SJCRH30 (cell line): ENCODE measurements at regions not wholly inside any gene's neighbourhood (a gene's known extent, or its start where the extent isn't known, plus 50 kb on each side); places are given as distances from the start of the nearest gene placed in this dataset.

ENCODE experiments used
- DNase-seq, 2 experiments: peaks; one replicate each; pipeline ENCODE4 v3.0.0-alpha.2; 2015 to 2020
- H3K27ac ChIP-seq: fragments of 250-450 bp; sonication (Bioruptor Pico); 2 replicates; pipeline ENCODE4 v1.5.1; 2020; ENCODE audit warnings: mild to moderate bottlenecking, moderate library complexity
- H3K27me3 ChIP-seq: fragments of 250-450 bp; sonication (Bioruptor Pico); 2 replicates; pipeline ENCODE4 v1.5.1; 2020; ENCODE audit warnings: mild to moderate bottlenecking, moderate library complexity
- H3K36me3 ChIP-seq: fragments of 250-450 bp; sonication (Bioruptor Pico); 2 replicates; pipeline ENCODE4 v1.5.1; 2020; ENCODE audit warnings: mild to moderate bottlenecking, moderate library complexity
- H3K4me1 ChIP-seq: fragments of 250-450 bp; sonication (Bioruptor Pico); 2 replicates; pipeline ENCODE4 v1.5.1; 2020; ENCODE audit warnings: mild to moderate bottlenecking, moderate library complexity
- H3K4me3 ChIP-seq: fragments of 250-450 bp; sonication (Bioruptor Pico); 2 replicates; pipeline ENCODE4 v1.5.1; 2020; ENCODE audit warnings: mild to moderate bottlenecking, moderate library complexity
- H3K9me3 ChIP-seq: fragments of 250-450 bp; sonication (Bioruptor Pico); replicated peaks from 2 replicates; pipeline ENCODE4 v1.5.1; 2020; ENCODE audit warnings: mild to moderate bottlenecking, moderate library complexity

DNA sequence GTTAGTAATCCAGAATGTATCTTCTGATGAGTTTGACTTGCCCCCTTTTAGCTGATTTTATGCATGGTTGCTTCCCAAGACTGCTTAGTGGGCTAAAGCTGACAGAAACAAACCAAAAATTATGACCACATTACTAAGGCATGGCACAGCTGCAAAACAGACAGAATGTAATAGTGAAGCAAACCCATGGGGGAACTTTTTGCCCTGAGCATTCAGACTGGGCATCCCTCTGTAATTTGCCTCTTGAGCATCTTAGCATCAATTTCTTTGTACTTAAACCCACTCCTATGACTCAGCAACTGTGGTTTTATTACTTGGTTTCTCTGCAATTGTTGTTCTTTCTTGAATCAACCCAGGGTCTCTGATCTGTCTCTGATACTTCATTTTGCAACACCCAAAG lies 487.3 kb upstream of the DCC start:
- Histone ChIP-seq H3K4me1 (peaks cover 8% of the 10 kb centered on the region), H3K27ac (no peak overlapping the region), H3K27me3 (no peaks in the 10 kb centered on the region), H3K36me3 (no peaks in the 10 kb centered on the region), H3K9me3 (no peaks in the 10 kb centered on the region), H3K4me3 (no peak overlapping the region)
- DNase-seq, result peak in 1 of 2 experiments; percentile 15

DNA sequence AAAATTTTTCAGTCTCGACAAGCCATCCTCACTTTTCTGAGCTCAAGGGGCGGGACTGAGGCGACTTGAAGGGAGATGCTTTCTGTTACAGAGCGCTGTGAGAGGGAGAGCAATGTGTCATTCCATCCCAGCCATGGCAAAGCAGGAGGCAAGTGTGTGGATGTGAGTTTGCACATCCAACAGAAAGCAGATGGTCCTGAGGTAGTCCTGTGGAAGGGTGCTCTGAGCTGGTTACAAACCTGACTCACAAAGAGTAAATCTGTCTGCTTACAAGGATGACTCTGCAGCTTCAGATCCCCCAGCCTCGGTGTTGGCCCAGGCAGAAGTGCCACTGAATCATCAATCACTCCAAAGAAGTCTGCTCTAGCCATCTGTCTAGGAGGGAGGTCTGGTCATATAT lies 482.0 kb upstream of the DCC start:
- Histone ChIP-seq H3K36me3 (no peaks in the 10 kb centered on the region), H3K4me1 (peaks cover under 1% of the 10 kb centered on the region; the same call in 1 of the 2 replicates), H3K9me3 (no peaks in the 10 kb centered on the region), H3K27me3 (no peaks in the 10 kb centered on the region), H3K4me3 (no peak overlapping the region), H3K27ac (no peak overlapping the region)
- no peak for DNase-seq

DNA sequence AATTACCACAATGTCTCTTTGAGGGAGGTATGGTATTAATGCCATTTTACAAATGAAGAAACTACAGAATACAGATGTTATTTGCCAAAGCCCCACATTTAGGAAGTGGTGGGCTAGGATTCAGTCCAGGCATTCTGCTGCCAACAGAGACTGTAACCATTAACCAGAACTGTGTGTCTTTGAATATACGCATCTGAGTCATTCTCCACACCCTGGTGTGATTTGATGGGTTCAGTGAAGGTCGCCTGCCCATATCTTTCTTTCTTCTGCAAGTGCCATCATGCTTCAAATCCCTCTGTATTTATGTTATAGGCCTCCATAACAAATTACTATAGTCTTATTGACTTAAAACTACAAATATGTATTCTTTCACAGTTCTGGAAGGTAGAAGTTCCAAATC lies 479.0 kb upstream of the DCC start:
- Histone ChIP-seq H3K27me3 (no peaks in the 10 kb centered on the region), H3K4me1 (no peaks in the 10 kb centered on the region), H3K9me3 (no peaks in the 10 kb centered on the region), H3K36me3 (no peaks in the 10 kb centered on the region), H3K4me3 (no peak overlapping the region), H3K27ac (no peak overlapping the region)
- DNase-seq, result no peak

DNA sequence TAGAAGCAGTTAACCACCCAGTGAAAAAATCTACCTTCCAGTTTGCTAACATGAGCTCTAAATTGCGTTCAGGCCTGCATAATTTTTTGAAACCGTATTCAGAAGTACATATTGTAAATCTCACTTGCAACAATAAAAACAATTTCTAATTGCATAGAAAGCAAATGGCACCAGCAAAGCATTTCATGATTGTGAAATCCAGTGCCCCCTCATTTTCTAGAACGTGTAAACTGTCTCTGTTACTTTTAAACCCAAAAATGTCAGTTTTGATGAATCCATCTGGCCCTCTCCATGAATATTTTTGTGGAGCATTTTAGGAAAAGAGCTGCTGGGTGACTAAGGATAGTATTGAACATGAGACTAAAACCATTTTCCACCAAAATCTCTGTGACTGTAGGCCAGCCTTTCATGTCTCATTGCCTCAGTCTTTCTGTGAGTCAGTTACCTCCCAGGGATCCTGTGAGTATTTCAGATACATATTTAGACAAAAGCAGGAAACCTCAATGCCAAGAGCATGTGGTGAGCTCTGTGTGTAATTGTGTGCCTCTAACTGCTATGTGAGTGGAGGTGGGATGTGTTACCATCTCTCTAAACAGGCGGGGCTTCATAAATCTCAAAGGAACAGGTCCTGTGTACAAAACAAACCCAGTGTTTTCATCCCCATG lies 477.8 kb upstream of the DCC start:
- Histone ChIP-seq H3K27ac (no peak overlapping the region), H3K27me3 (no peaks in the 10 kb centered on the region), H3K4me3 (no peak overlapping the region), H3K4me1 (no peaks in the 10 kb centered on the region), H3K36me3 (no peaks in the 10 kb centered on the region), H3K9me3 (no peaks in the 10 kb centered on the region)
- no peak for DNase-seq

DNA sequence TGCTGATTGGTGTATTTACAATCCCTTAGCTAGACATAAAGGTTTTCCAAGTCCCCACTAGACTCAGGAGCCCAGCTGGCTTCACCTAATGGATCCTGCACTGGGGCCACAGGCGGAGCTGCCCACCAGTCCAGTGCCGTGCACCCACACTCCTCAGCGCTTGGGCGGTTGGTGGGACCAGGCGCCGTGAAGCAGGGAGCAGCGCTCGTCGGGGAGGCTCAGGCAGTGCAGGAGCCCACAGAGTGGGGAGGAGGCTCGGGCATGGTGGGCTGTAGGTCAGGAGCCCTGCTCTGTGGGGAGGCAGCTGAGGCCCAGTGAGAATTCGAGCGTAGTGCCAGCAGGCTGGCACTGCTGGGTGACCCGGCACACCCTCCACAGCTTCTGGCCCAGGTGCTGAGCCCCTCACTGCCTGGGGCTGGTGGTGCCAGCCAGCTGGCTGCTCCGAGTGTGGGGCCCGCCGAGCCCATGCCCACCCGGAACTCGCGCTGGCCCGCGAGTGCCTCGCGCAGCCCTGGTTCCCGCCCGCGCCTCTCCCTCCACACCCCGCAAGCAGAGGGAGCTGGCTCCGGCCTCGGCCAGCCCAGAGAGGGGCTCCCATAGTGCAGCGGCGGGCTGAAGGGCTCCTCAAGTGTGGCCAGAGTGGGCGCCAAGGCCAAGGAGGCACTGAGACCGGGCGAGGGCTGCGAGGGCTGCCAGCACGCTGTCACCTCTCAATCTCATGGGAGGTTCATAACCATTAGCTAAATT lies 475.6 kb upstream of the DCC start:
- H3K36me3 ChIP-seq, result no peaks in the 10 kb centered on the region
- no peak overlapping the region for H3K27ac ChIP-seq
- H3K4me3 ChIP-seq, result no peak overlapping the region
- H3K9me3 ChIP-seq, result no peaks in the 10 kb centered on the region
- no peaks in the 10 kb centered on the region for H3K27me3 ChIP-seq
- no peak for DNase-seq
- H3K4me1 ChIP-seq, result no peaks in the 10 kb centered on the region

DNA sequence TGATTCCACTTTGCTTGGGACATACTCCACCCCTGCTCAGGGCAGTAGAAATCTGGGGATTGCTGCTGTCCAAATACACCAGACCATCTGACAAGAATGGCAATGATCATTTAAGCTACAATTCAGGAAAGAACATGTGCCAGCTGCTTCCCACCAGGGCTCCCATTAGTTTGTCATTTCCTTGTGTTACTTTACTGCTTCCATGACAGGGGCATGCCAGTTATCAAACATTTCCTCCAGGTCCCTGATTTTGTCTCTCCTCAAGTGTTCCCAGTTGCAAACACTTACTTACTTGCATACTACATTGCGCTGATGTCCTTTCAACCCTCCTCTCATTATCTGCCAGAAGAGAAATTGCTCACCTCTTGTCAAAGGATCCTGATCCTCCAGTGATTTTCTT lies 474.5 kb upstream of the DCC start:
- no peak for DNase-seq
- Histone ChIP-seq H3K4me1 (no peaks in the 10 kb centered on the region), H3K9me3 (no peaks in the 10 kb centered on the region), H3K36me3 (no peaks in the 10 kb centered on the region), H3K27ac (no peak overlapping the region), H3K27me3 (no peaks in the 10 kb centered on the region), H3K4me3 (no peak overlapping the region)

DNA sequence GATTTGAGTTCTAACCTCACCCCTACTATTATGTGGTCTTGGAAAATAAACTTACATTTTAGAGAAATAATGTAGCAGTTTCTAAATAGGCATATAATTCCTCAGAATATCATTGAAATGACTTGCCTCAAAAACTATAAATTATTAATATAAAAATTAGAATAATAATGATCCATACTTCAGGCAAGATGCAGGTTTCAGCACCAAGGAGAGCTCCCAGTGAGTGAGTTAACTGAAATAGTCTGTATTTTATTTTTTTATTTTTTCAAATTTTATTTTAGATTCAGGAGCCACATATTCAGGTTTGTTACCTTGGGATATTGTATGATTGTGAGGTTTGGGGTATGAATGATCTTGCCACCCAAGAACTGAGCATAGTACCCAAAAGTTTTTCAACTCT lies 472.2 kb upstream of the DCC start:
- H3K9me3 ChIP-seq, result no peaks in the 10 kb centered on the region
- no peaks in the 10 kb centered on the region for H3K4me1 ChIP-seq
- no peak overlapping the region for H3K27ac ChIP-seq
- H3K27me3 ChIP-seq, result no peaks in the 10 kb centered on the region
- DNase-seq, result peak in 1 of 2 experiments; percentile 53
- H3K36me3 ChIP-seq, result no peaks in the 10 kb centered on the region
- H3K4me3 ChIP-seq, result no peak overlapping the region

DNA sequence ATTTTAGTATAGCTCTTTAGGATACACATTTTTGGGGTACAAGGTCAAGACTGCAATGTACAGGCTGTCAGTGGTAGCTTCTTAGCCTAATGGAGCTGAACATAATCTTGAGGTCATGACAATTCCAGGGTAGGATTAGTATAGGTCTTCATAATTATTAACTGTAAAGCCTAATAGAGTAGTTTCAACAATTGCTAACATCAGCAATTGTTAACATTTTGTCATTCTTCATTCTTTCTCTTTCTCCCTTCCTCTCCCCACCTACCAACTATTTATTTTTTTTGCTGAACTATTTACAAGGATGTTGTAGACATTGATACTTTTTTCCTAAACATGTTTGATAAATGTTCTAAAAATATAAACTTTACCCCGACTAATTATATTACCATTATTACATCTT lies 461.3 kb upstream of the DCC start:
- Histone ChIP-seq H3K27me3 (no peaks in the 10 kb centered on the region), H3K9me3 (no peaks in the 10 kb centered on the region), H3K36me3 (no peaks in the 10 kb centered on the region), H3K4me3 (no peak overlapping the region), H3K27ac (no peak overlapping the region), H3K4me1 (no peaks in the 10 kb centered on the region)
- DNase-seq, result no peak

DNA sequence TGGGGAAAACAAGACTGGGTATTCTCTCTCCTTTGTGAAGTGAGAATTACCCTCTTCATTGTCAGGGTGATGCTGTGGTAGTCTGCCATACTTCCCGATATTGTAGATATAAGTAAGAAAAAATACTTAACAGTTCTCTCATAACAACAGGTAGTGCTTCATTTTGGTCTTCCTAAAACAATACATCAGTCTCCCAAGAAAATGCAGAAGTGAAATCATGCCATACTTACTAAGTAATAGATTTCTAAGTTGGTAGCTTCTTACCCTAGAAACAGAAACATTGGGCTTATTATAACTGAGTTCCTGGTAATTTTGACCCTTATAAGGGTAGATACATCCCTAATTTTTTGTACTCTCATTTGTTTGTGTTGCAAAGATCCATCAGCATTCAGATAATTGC lies 460.7 kb upstream of the DCC start:
- Histone ChIP-seq H3K9me3 (no peaks in the 10 kb centered on the region), H3K27me3 (no peaks in the 10 kb centered on the region), H3K36me3 (no peaks in the 10 kb centered on the region), H3K27ac (no peak overlapping the region), H3K4me1 (no peaks in the 10 kb centered on the region), H3K4me3 (no peak overlapping the region)
- DNase-seq, result no peak

DNA sequence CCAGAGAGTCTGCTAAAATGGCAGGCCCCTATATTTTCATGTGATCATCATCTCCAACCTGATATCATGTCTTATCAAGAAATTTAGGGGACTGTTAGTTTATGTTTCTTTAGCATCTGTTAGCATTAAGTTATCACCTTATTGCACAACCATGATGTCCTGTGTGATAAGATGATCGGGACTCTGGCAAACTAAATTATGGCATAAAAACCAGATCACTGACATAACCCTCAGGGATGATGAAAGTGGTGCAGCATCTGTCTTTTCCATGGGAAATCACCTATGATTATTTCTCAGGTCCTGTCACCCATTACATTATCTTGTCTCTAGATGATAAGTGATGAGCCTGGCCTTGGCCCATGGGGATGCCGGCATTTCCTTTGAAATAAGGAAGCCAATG lies 458.6 kb upstream of the DCC start:
- H3K27me3 ChIP-seq, result no peaks in the 10 kb centered on the region
- H3K4me1 ChIP-seq, result no peaks in the 10 kb centered on the region
- no peak overlapping the region for H3K4me3 ChIP-seq
- H3K36me3 ChIP-seq, result no peaks in the 10 kb centered on the region
- H3K27ac ChIP-seq, result no peak overlapping the region
- no peak for DNase-seq
- no peaks in the 10 kb centered on the region for H3K9me3 ChIP-seq

DNA sequence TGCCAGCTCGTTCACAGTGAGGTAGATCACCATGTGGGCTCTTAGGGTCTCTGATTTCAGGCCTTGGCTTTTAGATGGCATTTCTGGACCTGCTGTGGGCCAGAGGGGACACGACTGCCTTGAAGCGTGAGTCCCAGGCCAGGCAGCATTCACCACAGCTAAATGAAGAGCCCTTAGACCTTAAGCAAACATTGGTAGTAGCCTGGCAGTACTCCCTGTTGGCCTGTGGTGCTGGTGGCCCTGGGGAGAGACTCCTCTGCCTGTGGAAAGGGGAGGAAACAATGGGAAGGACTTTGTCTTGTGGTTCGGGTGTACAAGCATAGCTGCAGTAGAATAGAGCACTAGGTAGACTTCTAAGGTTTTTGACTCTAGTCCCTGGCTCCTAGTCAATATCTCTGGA lies 456.0 kb upstream of the DCC start:
- H3K4me1 ChIP-seq, result no peaks in the 10 kb centered on the region
- DNase-seq, result no peak
- H3K4me3 ChIP-seq, result no peak overlapping the region
- no peaks in the 10 kb centered on the region; the same call in 1 of the 2 replicates for H3K9me3 ChIP-seq
- no peaks in the 10 kb centered on the region for H3K27me3 ChIP-seq
- H3K27ac ChIP-seq, result no peak overlapping the region
- H3K36me3 ChIP-seq, result no peaks in the 10 kb centered on the region

DNA sequence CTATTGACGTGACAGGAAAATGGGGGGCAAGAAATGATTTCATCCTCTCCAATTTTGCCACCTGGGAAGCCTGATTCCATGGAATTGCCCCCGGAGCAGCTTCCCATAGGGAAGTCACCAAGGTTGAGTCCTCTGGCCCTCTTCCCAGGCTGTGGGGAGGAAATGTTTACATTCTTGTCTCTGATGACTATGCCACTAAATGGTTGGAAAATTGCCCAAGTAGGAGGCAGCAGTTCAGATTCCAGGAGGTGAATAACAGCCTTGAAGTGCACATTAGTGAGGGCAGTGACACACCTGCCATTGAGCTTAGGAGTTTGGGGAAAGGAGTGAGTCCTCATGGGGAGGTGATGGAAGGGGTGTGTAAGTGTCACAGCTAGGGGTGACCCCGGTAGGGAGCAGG lies 449.2 kb upstream of the DCC start:
- peaks cover 17% of the 10 kb centered on the region for H3K4me1 ChIP-seq
- H3K27ac ChIP-seq, result peak overlapping the region; percentile 26
- DNase-seq, result peak; percentile 87 to 94
- H3K27me3 ChIP-seq, result no peaks in the 10 kb centered on the region
- H3K9me3 ChIP-seq, result no peaks in the 10 kb centered on the region; the same call in 1 of the 2 replicates
- H3K4me3 ChIP-seq, result no peak overlapping the region
- H3K36me3 ChIP-seq, result no peaks in the 10 kb centered on the region

DNA sequence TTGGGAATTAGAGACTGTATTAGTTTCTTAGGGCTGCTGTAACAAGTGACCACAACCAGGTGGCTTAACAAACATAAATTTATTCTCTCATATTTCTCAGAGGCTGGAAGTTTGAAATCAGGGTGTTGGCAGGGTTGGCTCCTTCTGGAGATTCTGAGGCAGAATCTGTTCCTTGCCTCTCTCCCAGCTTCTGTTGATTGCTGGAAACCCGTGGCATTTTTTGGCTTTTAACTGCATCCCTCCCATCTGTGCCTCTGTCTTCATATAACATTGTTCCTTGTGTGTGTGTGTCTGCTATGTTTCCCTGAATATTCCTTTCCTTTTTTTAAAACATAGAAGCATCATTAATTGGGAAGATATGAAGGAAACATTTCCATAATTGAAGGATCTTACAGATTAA lies 448.1 kb upstream of the DCC start:
- no peaks in the 10 kb centered on the region; the same call in 1 of the 2 replicates for H3K9me3 ChIP-seq
- H3K4me3 ChIP-seq, result no peak overlapping the region
- H3K27me3 ChIP-seq, result no peaks in the 10 kb centered on the region
- H3K4me1 ChIP-seq, result peaks cover 17% of the 10 kb centered on the region
- H3K36me3 ChIP-seq, result no peaks in the 10 kb centered on the region
- no peak overlapping the region for H3K27ac ChIP-seq
- DNase-seq, result no peak

DNA sequence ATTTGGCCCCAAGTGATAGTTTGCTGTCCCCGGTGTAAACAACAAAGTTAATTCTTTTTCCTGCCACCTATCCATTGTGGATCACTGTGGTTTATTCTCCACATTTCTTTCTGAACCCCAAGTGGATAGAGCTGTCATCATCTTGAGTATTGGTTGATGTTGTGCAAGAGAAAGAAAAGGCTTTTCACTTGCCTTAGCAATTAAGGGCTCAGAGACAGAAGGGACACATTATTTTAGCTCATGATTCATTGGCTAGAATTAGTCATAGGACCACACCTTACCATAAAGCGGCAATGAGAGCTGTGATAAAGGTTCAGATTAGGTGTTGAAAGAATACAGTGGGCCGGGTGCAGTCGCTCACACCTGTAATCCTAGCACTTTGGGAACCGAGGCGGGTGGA lies 442.1 kb upstream of the DCC start:
- no peaks in the 10 kb centered on the region for H3K4me1 ChIP-seq
- no peaks in the 10 kb centered on the region for H3K9me3 ChIP-seq
- no peaks in the 10 kb centered on the region for H3K27me3 ChIP-seq
- H3K27ac ChIP-seq, result no peak overlapping the region
- no peak for DNase-seq
- H3K36me3 ChIP-seq, result no peaks in the 10 kb centered on the region
- H3K4me3 ChIP-seq, result no peak overlapping the region

DNA sequence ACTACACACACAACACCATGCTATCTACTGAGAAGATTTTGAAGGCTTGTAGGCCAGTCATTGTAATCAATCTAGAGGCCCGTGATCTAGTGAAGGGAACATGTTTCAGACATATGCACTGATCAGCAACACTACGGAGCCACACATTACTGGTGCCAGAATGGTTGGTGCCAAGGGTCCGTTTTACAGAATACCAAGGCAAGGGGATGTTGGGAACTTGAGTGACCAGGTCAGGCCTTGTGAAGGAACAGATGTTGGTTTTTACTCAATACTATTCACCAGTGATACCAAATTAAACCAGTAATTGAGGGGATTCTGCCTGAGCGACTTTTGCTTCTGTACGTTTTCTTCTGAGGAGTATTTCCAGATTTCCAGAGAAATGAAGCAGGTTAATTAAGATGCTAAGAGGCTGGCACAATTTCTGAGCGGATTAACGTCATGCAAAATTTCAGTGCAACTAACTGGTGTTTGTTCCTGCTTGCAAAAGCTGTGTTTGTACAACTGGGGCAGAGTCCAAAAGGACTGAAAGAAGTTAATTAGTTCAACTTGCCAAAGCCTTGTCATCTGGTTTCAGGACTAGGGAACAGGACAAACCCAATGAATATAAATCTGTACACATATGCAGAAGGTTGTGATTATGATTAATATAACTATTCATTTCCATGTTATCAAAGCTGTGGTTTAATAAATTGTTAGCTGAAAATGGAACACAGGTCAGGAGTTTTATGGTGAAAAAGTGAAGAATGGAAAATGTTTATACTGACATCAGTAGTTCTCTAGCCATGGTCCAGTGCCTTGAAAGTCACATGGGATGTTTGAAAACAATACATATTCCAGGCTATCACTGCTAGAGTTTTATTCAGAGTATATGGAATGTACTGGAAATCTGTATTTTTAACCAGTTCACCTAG lies 432.1 kb upstream of the DCC start:
- no peaks in the 10 kb centered on the region for H3K9me3 ChIP-seq

More for the DNA sequence above, 432.1 kb upstream of the DCC start:
- Histone ChIP-seq H3K36me3 (no peaks in the 10 kb centered on the region), H3K27me3 (no peaks in the 10 kb centered on the region), H3K27ac (no peak overlapping the region), H3K4me1 (no peaks in the 10 kb centered on the region), H3K4me3 (no peak overlapping the region)
- no peak for DNase-seq
